H1 (cell line): ENCODE measurements at regions not wholly inside any gene's neighbourhood (a gene's known extent, or its start where the extent isn't known, plus 50 kb on each side); places are given as distances from the start of the nearest gene placed in this dataset.

Experiments
- BACH1 ChIP-seq: IDR thresholded peaks from 2 replicates; pipeline ENCODE4 v1.6.1; 2012; ENCODE audit warnings: low read length, improper control_type of control experiment
- BRCA1 ChIP-seq: IDR thresholded peaks from 2 replicates; pipeline ENCODE4 v1.6.1; 2012; ENCODE audit warnings: low read depth, low read length, improper control_type of control experiment
- CREB1 ChIP-seq: IDR thresholded peaks from 2 replicates; pipeline ENCODE4 v1.6.1; 2012; ENCODE audit warnings: inconsistent platforms
- KDM1A ChIP-seq: fragments of 200-600, 300-600 bp; sonication (generic); IDR thresholded peaks from 2 replicates; pipeline ENCODE4 v1.7.1; 2016; ENCODE audit warnings: mild to moderate bottlenecking, low read length, borderline replicate concordance
- TBP ChIP-seq: IDR thresholded peaks from 2 replicates; pipeline ENCODE4 v1.6.1; 2011; ENCODE audit warnings: low read depth, low read length, improper control_type of control experiment
- YY1 ChIP-seq: IDR thresholded peaks from 2 replicates; pipeline ENCODE4 v1.6.1; 2011; ENCODE audit warnings: low read depth, mild to moderate bottlenecking, low read length
- TF ChIP-seq, protein P1 (sequence below): IDR thresholded peaks from 2 replicates; pipeline ENCODE4 v1.6.1; 2011; ENCODE audit warnings: low read depth, mild to moderate bottlenecking, low read length; ENCODE audit not compliant: insufficient read depth

DNA sequence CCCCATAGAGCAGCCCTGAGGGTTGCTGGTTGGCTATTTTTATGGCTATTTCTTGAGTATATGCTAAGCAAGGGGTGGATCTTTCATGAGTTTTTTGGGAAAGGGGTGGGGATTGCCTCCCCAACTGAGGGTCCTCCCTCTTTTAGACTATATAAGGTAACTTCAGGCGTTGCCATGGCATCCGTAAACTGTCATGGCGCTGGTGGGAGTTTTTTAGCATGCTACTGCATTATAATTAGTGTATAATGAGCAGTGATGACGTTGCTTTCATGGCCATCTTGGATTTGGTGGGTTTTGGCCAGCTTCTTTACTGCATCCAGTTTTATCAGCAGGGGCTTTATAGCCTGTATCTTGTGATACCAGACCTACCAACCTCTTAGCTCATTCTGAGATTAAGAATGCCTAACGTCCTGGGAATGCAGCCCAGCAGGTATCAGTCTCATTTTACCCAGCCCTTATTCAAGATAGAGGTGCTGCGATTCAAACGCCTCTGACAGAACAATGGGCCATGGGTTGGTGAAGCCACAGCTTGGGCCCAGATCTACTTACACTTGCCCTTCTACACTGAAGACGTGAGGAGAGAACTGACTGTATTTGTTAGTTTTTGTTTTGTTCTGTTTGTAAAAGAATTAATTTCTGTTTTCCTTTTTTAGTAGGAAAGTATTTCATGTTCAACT, 53.8 kb upstream of the TMEM163 start (continued):
- TF ChIP-seq KDM1A (no peak), BRCA1 (no peak), BACH1 (no peak), TBP (no peak), CREB1 (no peak), YY1 (peak; percentile 83)
- TF ChIP-seq, protein P1, sequence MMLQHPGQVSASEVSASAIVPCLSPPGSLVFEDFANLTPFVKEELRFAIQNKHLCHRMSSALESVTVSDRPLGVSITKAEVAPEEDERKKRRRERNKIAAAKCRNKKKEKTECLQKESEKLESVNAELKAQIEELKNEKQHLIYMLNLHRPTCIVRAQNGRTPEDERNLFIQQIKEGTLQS, result no peak
